Heart right ventricle (tissue), 16 donors: ENCODE measurements at regions not wholly inside any gene's neighbourhood (a gene's known extent, or its start where the extent isn't known, plus 50 kb on each side); places are given as distances from the start of the nearest gene placed in this dataset.
A peak's percentile ranks its signal among the peaks of the same experiment; 100 is the strongest.

ENCODE experiments used
- ATAC-seq, 8 donors: fragments of 200-7000 bp; cut with Tn5 transposase; one replicate each; pipeline ENCODE4 v1.9.1; 2020; ENCODE audit warnings: mild to moderate bottlenecking in 8 of 8, moderate library complexity in 8 of 8, moderate number of reproducible peaks in 1 of 8
- DNase-seq, 2 donors: peaks; one replicate each; pipeline ENCODE4 v3.0.0-alpha.2; 2020
- H3K27ac ChIP-seq, 10 donors: fragments of 200-600 bp; sonication (generic) in 2 of 10; one replicate each; pipeline versions ENCODE4 v1.5.0 to v1.8.0; 2020 to 2022; ENCODE audit warnings: mild to moderate bottlenecking in 3 of 10
- H3K27me3 ChIP-seq, 7 donors: fragments of 200-600 bp; one replicate each; pipeline ENCODE4 v1.8.0; 2021 to 2022; ENCODE audit warnings: mild to moderate bottlenecking in 2 of 7
- H3K36me3 ChIP-seq, 9 donors: fragments of 200-600 bp; sonication (generic) in 1 of 9; one replicate each; pipeline versions ENCODE4 v1.5.0 to v1.8.0; 2020 to 2022; ENCODE audit warnings: mild to moderate bottlenecking in 2 of 9
- H3K4me1 ChIP-seq, 9 donors: fragments of 200-600 bp; sonication (generic) in 1 of 9; one replicate each; pipeline versions ENCODE4 v1.5.0 to v1.8.0; 2020 to 2022; ENCODE audit warnings: mild to moderate bottlenecking in 4 of 9
- H3K4me3 ChIP-seq, 10 donors: fragments of 200-600 bp; sonication (generic) in 2 of 10; one replicate each; pipeline versions ENCODE4 v1.5.0 to v1.8.0; 2020 to 2022; ENCODE audit warnings: mild to moderate bottlenecking in 7 of 10, moderate library complexity in 2 of 10
- H3K9me3 ChIP-seq, 11 donors: fragments of 200-600 bp in 10 of 11; sonication (generic) in 2 of 11; one replicate each; pipeline versions ENCODE4 v1.5.0 to v1.8.0; 2013 to 2022; ENCODE audit warnings: mild to moderate bottlenecking in 2 of 11, control low read depth in 1 of 11, moderate library complexity in 1 of 11
- WGBS, 2 donors: extraction: QIAGEN DNeasy Blood & Tissue Kit; methylation state at CpG; one replicate each; pipeline ENCODE4 v1.1.7; 2013; ENCODE audit warnings: inconsistent platforms in 1 of 2; 5-methylcytosine and 5-hydroxymethylcytosine counted together
- intact Hi-C, 10 donors: fragments of 100-400 bp; cut with DNase I; formaldehyde crosslinking; loops; one replicate each; pipeline versions ENCODE4 v1.11.1 to v1.14.2; 2022
- TF ChIP-seq, protein P1 (sequence below), 9 donors: fragments of 200-600 bp; sonication (generic) in 2 of 9; IDR thresholded peaks; one replicate each; pipeline versions ENCODE4 v1.5.0 to v1.8.0; 2021 to 2022; ENCODE audit warnings: antibody characterized with exemption in 9 of 9, mild to moderate bottlenecking in 5 of 9, moderate library complexity in 1 of 9
- donor health status: Arrhythmogenic right ventricular cardiomyopathy.
- donor health status: ischemic (EF 13 %, LVEDD 7.1; RV severe dilation, severe dysfunction).
- donor health status: healthy with polysubstance abuse.
- donor health status: DM: no; HTN: yes; CAD: no.
- donor health status: DM: no; HTN: no; CAD: no.
- donor health status: ischemic (EF 25% LVEDD 6.9; RV normal size, moderate dysfunction).
- donor health status: ischemic (EF 25% LVEDD 5.7; RV mildly dilated, moderate dysfunction).
- donor health status: healthy.
- donor health status: DM: yes; HTN: yes; CAD: no.
- donor health status: Ischemic cardiomyopathy.
- donor health status: ischemic (EF 35%, LVEDD 5.7; RV mildly dilated, moderate dysfunction).
- donor health status: nonischemic (EF 11% LVEDD 7.7; RV severe dilation, severe dysfunction).
- donor health status: DM: yes; HTN: yes; CAD: no.
- donor health status: PGD.
- donor health status: ischemic (EF 29% LVEDD 5.4; RV normal size, mild dysfunction).
- donor health status: nonischemic (EF 23%, LVEDD 6.1; RV moderate dilation, normal function).

DNA sequence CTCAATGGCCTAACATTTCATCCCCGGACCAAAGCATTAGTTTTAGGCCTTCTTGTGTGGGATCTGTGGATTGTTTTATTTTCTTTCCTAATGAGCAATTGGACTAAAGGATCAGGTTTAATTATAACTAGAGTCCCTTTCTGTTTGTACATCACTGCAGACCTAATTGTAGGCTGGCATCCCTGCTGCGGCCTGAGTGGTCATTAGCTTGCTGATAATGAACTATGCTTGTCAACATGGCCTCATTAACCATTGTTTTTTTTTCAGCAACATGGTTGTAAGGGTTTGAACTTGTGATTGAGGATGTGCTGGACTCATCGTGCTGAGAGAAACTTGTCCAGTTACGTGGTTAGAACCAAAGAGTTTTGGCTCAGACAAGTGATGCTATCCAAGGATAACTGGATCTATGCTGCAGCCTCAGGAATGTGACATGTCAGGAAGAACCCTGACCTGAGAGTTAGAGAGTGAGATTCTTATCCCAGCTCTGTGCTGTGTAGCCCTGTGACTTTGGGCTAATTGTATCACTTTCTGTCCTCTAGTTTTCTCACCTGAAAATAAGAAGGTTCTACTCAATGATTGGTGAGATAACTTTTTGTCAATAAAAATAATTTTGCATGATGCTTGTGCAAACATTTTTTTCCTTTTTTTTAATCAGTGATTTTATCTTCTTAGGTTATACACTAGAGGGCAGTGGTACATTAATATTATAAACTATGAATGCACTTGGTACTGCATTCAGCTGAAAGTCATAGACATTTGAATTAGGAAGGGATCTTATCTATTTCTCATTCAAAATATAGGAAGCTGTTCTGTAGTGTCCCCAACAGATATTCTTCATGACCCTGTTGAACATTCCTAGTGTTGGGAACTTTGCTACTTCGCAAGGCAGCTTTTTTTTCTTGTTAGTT is 140.9 kb downstream of the RNF144B start:
- Histone ChIP-seq H3K9me3 (no peaks in the 10 kb centered on the region), H3K27me3 (no peaks in the 10 kb centered on the region), H3K4me3 (no peak overlapping the region), H3K36me3 (no peaks in the 10 kb centered on the region), H3K27ac (no peak overlapping the region), H3K4me1 (no peaks in the 10 kb centered on the region)
- DNase-seq (no peak), ATAC-seq (no peak)
- intact Hi-C loops = no loop called here
- TF ChIP-seq, protein P1, sequence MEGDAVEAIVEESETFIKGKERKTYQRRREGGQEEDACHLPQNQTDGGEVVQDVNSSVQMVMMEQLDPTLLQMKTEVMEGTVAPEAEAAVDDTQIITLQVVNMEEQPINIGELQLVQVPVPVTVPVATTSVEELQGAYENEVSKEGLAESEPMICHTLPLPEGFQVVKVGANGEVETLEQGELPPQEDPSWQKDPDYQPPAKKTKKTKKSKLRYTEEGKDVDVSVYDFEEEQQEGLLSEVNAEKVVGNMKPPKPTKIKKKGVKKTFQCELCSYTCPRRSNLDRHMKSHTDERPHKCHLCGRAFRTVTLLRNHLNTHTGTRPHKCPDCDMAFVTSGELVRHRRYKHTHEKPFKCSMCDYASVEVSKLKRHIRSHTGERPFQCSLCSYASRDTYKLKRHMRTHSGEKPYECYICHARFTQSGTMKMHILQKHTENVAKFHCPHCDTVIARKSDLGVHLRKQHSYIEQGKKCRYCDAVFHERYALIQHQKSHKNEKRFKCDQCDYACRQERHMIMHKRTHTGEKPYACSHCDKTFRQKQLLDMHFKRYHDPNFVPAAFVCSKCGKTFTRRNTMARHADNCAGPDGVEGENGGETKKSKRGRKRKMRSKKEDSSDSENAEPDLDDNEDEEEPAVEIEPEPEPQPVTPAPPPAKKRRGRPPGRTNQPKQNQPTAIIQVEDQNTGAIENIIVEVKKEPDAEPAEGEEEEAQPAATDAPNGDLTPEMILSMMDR (IDR thresholded peaks at IDR 0.05) = peak in 6 of 9 donors; percentile 12 to 41 (median 30)
- WGBS, 2 donors = 65 to 66% methylated on average over 5 of the region's 5 CpGs

DNA sequence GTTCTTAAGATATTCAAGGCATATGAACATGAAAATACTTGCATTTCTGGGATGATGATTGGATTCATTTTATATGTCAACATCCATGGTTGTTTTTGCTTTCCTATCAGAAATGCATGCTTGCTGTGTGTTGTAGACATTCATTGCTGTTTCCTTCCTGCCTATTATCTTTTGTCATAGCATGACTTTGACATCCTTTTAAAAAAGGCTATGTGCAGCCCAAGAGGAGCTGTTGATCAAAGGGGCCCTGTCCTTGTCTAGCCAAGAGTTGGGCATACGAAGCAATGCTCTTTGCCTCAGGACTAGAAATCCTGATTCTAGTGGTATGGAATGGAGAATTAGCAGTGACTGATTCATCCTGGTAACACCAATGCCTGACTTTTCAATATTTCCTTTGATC is 143.1 kb downstream of the RNF144B start:
- Histone ChIP-seq H3K36me3 (no peaks in the 10 kb centered on the region), H3K27me3 (peaks cover 0 to 14% (median under 1%) of the 10 kb centered on the region in 7 donors), H3K4me1 (no peaks in the 10 kb centered on the region), H3K9me3 (no peaks in the 10 kb centered on the region), H3K4me3 (no peak overlapping the region), H3K27ac (no peak overlapping the region)
- TF ChIP-seq, protein P1 (IDR thresholded peaks at IDR 0.05) = no peak
- 44 to 78% methylated on average over 1 of the region's 1 CpG for WGBS, 2 donors
- no peak for ATAC-seq
- DNase-seq = no peak
- intact Hi-C loops = no loop called here

DNA sequence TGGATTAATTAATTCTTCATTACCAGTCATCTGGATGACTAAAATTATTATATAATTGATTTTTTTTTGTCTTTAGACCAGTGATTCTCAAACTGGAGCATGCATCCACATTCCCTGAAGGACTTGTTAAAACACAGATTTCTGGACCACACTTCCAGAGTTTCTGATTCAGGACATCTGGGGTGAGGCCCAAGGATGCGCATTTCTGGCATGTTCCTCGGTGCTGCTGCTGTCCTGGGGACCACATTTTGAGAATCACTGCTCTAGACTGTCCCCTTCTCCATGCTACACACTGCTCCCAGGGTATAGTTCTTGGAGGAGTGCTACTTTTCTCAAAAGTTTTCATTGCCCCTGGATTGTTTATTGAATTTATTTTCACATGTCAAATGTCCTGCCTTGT is 145.0 kb downstream of the RNF144B start:
- TF ChIP-seq, protein P1 (IDR thresholded peaks at IDR 0.05) = no peak
- DNase-seq (no peak), ATAC-seq (no peak)
- WGBS, 2 donors = 88 to 100% methylated on average over 2 of the region's 2 CpGs
- Histone ChIP-seq H3K9me3 (no peaks in the 10 kb centered on the region), H3K4me1 (no peaks in the 10 kb centered on the region), H3K27ac (no peak overlapping the region), H3K27me3 (peaks cover 0 to 22% (median 10%) of the 10 kb centered on the region in 7 donors), H3K36me3 (no peaks in the 10 kb centered on the region), H3K4me3 (no peak overlapping the region)
- intact Hi-C loops = no loop called here

DNA sequence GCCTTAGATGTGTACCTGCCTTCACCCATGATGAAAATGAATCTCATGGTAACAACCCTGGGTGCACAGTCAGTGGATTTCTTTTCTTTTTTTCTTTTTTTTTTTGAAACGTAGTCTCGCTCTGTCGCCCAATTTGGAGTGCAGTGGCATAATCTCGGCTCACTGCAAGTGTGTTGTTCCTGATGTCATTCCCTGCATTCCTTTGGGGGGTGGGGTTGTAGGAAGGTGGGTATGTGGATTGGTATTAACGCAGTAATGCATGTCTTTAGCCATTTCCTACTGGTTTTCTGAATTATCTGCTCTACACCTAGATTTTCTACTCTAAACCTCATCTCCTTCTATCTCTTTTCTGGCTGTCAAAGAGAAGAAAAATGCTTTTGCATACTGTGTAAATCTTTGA is 146.6 kb downstream of the RNF144B start:
- H3K36me3 ChIP-seq = no peaks in the 10 kb centered on the region
- no peak overlapping the region for H3K4me3 ChIP-seq
- TF ChIP-seq, protein P1 (IDR thresholded peaks at IDR 0.05) = no peak
- intact Hi-C loops = no loop called here
- H3K4me1 ChIP-seq = no peaks in the 10 kb centered on the region
- H3K9me3 ChIP-seq = peaks cover 0 to 2% (median 0%) of the 10 kb centered on the region in 11 donors
- peaks cover 0 to 29% (median 10%) of the 10 kb centered on the region in 7 donors for H3K27me3 ChIP-seq
- H3K27ac ChIP-seq = no peak overlapping the region
- no peak for ATAC-seq
- WGBS, 2 donors = 30 to 41% methylated on average over 5 of the region's 5 CpGs
- no peak for DNase-seq
